HepG2 (cell line): ENCODE measurements at regions not wholly inside any gene's neighbourhood (a gene's known extent, or its start where the extent isn't known, plus 50 kb on each side); places are given as distances from the start of the nearest gene placed in this dataset.

ENCODE experiments used
- HNRNPH1 ChIP-seq: fragments of 200-400 bp; formaldehyde crosslinking; optimal IDR thresholded peaks from 2 replicates; pipeline ENCODE3; 2017; ENCODE audit warnings: mild to moderate bottlenecking, low read depth, low read length
- HOXA5 ChIP-seq: sonication (generic); formaldehyde crosslinking; IDR thresholded peaks from 2 replicates; pipeline ENCODE4 v1.4.0; 2020; ENCODE audit warnings: missing genetic modification reagents
- KLF6 ChIP-seq: IDR thresholded peaks from 2 replicates; pipeline ENCODE4 v1.8.0; 2016; ENCODE audit warnings: missing biosample characterization, missing genetic modification reagents
- MAZ ChIP-seq, 2 experiments: sonication (generic) in 1 of 2; formaldehyde crosslinking in 1 of 2; IDR thresholded peaks; 2 replicates each; pipeline versions ENCODE4 v1.5.0 to v1.6.1; 2012 to 2020; ENCODE audit warnings: low read depth in 2 of 2, mild to moderate bottlenecking in 2 of 2, borderline replicate concordance in 1 of 2, improper control_type of control experiment in 1 of 2, low read length in 1 of 2, missing genetic modification reagents in 1 of 2, moderate library complexity in 1 of 2
- NFIC ChIP-seq: IDR thresholded peaks from 2 replicates; pipeline ENCODE4 v1.6.1; 2012; ENCODE audit warnings: mild to moderate bottlenecking, low read length, inconsistent platforms
- SCMH1 ChIP-seq: sonication (generic); formaldehyde crosslinking; IDR thresholded peaks from 2 replicates; pipeline ENCODE4 v1.9.0; 2021; ENCODE audit warnings: missing genetic modification reagents, mild to moderate bottlenecking, borderline replicate concordance
- TBX3 ChIP-seq: fragments of 450-650 bp; IDR thresholded peaks from 2 replicates; pipeline ENCODE4 v1.6.1; 2017; ENCODE audit warnings: antibody characterized with exemption, mild to moderate bottlenecking, inconsistent platforms, borderline replicate concordance
- ZFP36 ChIP-seq: fragments of 150-350 bp; IDR thresholded peaks from 2 replicates; pipeline ENCODE4 v1.6.1; 2018; ENCODE audit warnings: borderline replicate concordance, low read length, low read depth; ENCODE audit not compliant: partially characterized antibody
- ZNF230 ChIP-seq: sonication (generic); formaldehyde crosslinking; IDR thresholded peaks from 2 replicates; pipeline ENCODE4 v1.4.0; 2020; ENCODE audit warnings: mild to moderate bottlenecking, missing genetic modification reagents
- ZNF510 ChIP-seq: sonication (generic); formaldehyde crosslinking; IDR thresholded peaks from 2 replicates; pipeline ENCODE4 v1.4.0; 2020; ENCODE audit warnings: low read depth, mild to moderate bottlenecking, missing genetic modification reagents
- ZNF562 ChIP-seq: sonication (generic); formaldehyde crosslinking; IDR thresholded peaks from 2 replicates; pipeline ENCODE4 v1.8.0; 2022; ENCODE audit warnings: missing genetic modification reagents, borderline replicate concordance
- ZNF570 ChIP-seq: sonication (generic); formaldehyde crosslinking; IDR thresholded peaks from 2 replicates; pipeline ENCODE4 v1.4.0; 2020; ENCODE audit warnings: mild to moderate bottlenecking, missing genetic modification reagents, borderline replicate concordance
- ZNF891 ChIP-seq: sonication (generic); formaldehyde crosslinking; IDR thresholded peaks from 2 replicates; pipeline ENCODE4 v1.5.0; 2020; ENCODE audit warnings: mild to moderate bottlenecking, missing genetic modification reagents
- TF ChIP-seq, protein P1 (sequence below): sonication (generic); formaldehyde crosslinking; IDR thresholded peaks from 2 replicates; pipeline ENCODE4 v1.8.1; 2023; ENCODE audit warnings: mild to moderate bottlenecking, inconsistent platforms, moderate library complexity, missing genetic modification reagents, borderline replicate concordance
- TF ChIP-seq, protein P2 (sequence below): IDR thresholded peaks from 2 replicates; pipeline ENCODE4 v1.6.1; 2016; ENCODE audit warnings: low read depth
- TF ChIP-seq, protein P3 (sequence below): sonication (generic); formaldehyde crosslinking; IDR thresholded peaks from 2 replicates; pipeline ENCODE4 v1.4.0; 2020; ENCODE audit warnings: missing genetic modification reagents, borderline replicate concordance
- TF ChIP-seq, protein P4 (sequence below): sonication (generic); formaldehyde crosslinking; IDR thresholded peaks from 2 replicates; pipeline ENCODE4 v1.4.0; 2020; ENCODE audit warnings: missing genetic modification reagents; ENCODE audit errors: not compliant biosample characterization
- TF ChIP-seq, protein P5 (sequence below): sonication (generic); formaldehyde crosslinking; IDR thresholded peaks from 2 replicates; pipeline ENCODE4 v1.5.1; 2020; ENCODE audit warnings: mild to moderate bottlenecking, missing genetic modification reagents, moderate library complexity

DNA sequence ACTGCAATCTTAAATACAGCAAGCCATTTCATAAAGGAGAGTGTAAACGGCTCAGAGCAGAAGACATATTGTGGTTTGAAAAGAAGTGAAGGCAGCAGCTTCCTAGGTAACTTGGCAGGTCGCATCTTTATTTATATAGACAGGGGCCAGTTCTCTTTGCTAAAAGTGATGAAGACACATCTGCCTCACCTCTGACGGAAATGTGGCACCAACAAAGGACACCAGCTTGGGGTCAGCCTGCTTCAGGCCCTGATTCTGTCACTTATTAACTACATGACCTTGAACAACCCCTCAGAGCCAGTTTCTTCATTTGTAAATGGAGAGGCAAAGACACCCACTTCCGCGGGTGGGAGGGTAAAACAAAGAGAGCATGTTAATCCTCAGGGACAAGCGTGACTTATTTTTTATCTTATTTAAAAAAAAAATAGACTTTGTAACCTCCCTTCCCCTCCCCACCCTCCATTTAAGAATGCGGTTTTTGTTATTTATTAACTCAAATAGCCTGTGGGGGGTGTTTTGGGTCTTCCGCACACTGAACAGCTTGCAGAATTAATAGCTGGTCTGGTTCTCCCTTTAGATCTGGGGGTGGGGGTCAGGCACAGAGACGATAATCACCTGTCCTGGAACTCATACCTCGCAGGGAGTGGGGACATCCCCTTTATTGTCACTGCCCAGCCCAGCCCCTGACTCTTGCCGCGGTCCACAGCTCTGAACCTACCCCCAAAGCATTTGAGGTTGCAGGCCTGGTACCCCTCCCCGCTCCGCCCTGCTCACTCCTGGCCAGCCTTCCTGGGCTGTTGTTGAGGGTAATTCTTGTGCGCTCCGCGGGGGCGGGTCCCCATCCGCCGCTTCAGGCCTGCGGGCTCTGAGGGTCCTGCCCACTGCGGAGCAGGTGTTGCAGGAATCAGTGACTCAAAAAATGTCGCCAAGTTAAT lies 64.2 kb upstream of the TMEM17 start (continued):
- TF ChIP-seq, protein P1, sequence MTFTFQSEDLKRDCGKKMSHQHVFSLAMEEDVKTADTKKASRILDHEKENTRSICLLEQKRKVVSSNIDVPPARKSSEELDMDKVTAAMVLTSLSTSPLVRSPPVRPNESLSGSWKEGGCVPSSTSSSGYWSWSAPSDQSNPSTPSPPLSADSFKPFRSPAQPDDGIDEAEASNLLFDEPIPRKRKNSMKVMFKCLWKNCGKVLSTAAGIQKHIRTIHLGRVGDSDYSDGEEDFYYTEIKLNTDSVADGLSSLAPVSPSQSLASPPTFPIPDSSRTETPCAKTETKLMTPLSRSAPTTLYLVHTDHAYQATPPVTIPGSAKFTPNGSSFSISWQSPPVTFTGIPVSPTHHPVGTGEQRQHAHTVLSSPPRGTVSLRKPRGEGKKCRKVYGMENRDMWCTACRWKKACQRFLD (CRISPR knock-in tag): 0 out of 2 replicates have a peak, but pooled peaks have one; percentile 87
- TF ChIP-seq ZNF570 (CRISPR knock-in tag) (no peak), TBX3 (no peak; the same call in 1 of the 2 replicates), HNRNPH1 (no peak), KLF6 (CRISPR knock-in tag) (peak; percentile 64; the same call in 1 of the 2 replicates), SCMH1 (no peak), ZFP36 (peak; percentile 12), ZNF510 (CRISPR knock-in tag) (peak; percentile 95), NFIC (peak; percentile 98), ZNF891 (CRISPR knock-in tag) (no peak), HOXA5 (CRISPR knock-in tag) (peak; percentile 76; the same call in 1 of the 2 replicates), ZNF562 (CRISPR knock-in tag) (no peak), ZNF230 (CRISPR knock-in tag) (peak; percentile 66), MAZ (IDR thresholded peaks at IDR 0.05; ENCODE audit: borderline replicate concordance, low read depth, low read length) (peak; percentile 100), MAZ (CRISPR knock-in tag; IDR thresholded peaks at IDR 0.05; ENCODE audit: low read depth) (peak; percentile 73; the same call in 1 of the 2 replicates)
- TF ChIP-seq, protein P2, sequence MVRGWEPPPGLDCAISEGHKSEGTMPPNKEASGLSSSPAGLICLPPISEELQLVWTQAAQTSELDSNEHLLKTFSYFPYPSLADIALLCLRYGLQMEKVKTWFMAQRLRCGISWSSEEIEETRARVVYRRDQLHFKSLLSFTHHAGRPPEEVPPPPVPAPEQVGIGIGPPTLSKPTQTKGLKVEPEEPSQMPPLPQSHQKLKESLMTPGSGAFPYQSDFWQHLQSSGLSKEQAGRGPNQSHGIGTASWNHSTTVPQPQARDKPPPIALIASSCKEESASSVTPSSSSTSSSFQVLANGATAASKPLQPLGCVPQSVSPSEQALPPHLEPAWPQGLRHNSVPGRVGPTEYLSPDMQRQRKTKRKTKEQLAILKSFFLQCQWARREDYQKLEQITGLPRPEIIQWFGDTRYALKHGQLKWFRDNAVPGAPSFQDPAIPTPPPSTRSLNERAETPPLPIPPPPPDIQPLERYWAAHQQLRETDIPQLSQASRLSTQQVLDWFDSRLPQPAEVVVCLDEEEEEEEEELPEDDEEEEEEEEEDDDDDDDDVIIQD: peak; percentile 91; the same call in 1 of the 2 replicates
- TF ChIP-seq, protein P3, sequence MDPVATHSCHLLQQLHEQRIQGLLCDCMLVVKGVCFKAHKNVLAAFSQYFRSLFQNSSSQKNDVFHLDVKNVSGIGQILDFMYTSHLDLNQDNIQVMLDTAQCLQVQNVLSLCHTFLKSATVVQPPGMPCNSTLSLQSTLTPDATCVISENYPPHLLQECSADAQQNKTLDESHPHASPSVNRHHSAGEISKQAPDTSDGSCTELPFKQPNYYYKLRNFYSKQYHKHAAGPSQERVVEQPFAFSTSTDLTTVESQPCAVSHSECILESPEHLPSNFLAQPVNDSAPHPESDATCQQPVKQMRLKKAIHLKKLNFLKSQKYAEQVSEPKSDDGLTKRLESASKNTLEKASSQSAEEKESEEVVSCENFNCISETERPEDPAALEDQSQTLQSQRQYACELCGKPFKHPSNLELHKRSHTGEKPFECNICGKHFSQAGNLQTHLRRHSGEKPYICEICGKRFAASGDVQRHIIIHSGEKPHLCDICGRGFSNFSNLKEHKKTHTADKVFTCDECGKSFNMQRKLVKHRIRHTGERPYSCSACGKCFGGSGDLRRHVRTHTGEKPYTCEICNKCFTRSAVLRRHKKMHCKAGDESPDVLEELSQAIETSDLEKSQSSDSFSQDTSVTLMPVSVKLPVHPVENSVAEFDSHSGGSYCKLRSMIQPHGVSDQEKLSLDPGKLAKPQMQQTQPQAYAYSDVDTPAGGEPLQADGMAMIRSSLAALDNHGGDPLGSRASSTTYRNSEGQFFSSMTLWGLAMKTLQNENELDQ (CRISPR knock-in tag): no peak
- TF ChIP-seq, protein P4, sequence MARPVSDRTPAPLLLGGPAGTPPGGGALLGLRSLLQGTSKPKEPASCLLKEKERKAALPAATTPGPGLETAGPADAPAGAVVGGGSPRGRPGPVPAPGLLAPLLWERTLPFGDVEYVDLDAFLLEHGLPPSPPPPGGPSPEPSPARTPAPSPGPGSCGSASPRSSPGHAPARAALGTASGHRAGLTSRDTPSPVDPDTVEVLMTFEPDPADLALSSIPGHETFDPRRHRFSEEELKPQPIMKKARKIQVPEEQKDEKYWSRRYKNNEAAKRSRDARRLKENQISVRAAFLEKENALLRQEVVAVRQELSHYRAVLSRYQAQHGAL: no peak
- TF ChIP-seq, protein P5, sequence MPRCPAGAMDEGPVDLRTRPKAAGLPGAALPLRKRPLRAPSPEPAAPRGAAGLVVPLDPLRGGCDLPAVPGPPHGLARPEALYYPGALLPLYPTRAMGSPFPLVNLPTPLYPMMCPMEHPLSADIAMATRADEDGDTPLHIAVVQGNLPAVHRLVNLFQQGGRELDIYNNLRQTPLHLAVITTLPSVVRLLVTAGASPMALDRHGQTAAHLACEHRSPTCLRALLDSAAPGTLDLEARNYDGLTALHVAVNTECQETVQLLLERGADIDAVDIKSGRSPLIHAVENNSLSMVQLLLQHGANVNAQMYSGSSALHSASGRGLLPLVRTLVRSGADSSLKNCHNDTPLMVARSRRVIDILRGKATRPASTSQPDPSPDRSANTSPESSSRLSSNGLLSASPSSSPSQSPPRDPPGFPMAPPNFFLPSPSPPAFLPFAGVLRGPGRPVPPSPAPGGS (CRISPR knock-in tag): no peak
